ENCODE measurements at regions not wholly inside any gene's neighbourhood (a gene's known extent, or its start where the extent isn't known, plus 50 kb on each side); places are given as distances from the start of the nearest gene placed in this dataset.
A peak's percentile ranks its signal among the peaks of the same experiment; 100 is the strongest.
"Not testable (repeated sequence)": the region's sequence is repeated elsewhere in the genome, so short reads cannot be mapped to it uniquely, and the experiment has no call there.

DNA sequence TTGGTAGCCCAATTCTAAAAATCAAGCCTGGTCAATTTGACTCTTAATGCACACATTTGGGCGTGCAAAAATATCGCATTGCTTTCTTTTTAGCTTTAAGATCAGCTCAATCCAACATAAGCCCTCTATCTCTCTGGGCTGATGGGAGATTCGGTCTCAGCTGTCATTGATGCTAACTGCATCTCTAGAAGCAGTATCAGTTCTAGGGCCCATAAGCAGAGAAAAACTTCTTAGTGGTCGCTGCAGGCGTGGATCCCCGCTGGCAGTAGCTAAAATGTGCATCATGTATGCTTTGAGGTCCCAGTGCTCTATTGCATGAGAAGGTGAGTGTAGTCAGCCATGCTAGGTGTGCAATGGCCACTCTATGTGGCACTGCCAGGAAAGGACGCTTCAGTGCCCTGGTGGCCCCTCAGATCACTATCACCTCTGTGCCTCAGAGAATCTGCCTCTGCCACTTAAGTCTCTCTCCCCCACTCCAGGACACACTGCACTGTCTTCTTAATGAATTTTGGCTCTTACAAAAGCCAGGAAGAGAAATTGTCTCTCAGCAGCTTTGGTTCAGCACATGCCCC is 79.7 kb upstream of the GADD45A start:
- 97 to 100% methylated on average over 5 of the region's 7 CpGs for WGBS, 2 experiments (ENCODE audit: insufficient coverage in 2 of 2)
- Histone ChIP-seq H3K4me1 (ENCODE audit: control insufficient read depth, insufficient read depth, low read length, poor library complexity, severe bottlenecking) (peaks cover 5% of the 10 kb centered on the region), H3K4me3 (ENCODE audit: extremely low read depth, insufficient read depth, low read length, poor library complexity, severe bottlenecking) (no peak overlapping the region), H3K9me3 (ENCODE audit: control insufficient read depth, low read length) (no peaks in the 10 kb centered on the region), H3K36me3 (ENCODE audit: control insufficient read depth, insufficient read depth, low read length) (no peaks in the 10 kb centered on the region), H3K27ac (ENCODE audit: low read depth, low read length, severe bottlenecking) (peak overlapping the region; percentile 25)

DNA sequence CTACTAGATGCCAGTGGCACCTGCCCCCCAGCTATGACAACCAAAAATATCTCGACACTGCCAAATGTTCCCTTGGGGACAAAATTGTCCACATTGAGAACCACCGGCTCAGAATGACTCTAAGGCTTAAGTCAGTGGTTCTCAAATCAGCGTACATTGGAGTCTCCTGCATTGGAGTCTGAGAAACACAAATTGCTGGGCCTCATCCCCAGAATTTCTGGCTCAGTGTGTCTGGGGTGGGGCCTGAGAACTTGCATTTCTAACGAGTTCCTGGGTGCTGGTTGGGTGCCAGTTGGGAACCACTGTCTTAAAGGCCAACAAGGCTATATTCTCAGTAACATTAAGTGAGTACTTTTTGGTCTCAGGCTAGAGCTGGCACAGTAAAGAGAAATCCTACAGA is 77.7 kb upstream of the GADD45A start:
- peaks cover 10% of the 10 kb centered on the region for H3K4me1 ChIP-seq (ENCODE audit: control insufficient read depth, insufficient read depth, low read length, poor library complexity, severe bottlenecking)
- H3K9me3 ChIP-seq (ENCODE audit: control insufficient read depth, low read length), result no peaks in the 10 kb centered on the region
- no peaks in the 10 kb centered on the region for H3K36me3 ChIP-seq (ENCODE audit: control insufficient read depth, insufficient read depth, low read length)
- 88 to 93% methylated on average over 4 of the region's 4 CpGs for WGBS, 2 experiments (ENCODE audit: insufficient coverage in 2 of 2)
- H3K4me3 ChIP-seq (ENCODE audit: extremely low read depth, insufficient read depth, low read length, poor library complexity, severe bottlenecking), result no peak overlapping the region
- H3K27ac ChIP-seq (ENCODE audit: low read depth, low read length, severe bottlenecking), result no peak overlapping the region

DNA sequence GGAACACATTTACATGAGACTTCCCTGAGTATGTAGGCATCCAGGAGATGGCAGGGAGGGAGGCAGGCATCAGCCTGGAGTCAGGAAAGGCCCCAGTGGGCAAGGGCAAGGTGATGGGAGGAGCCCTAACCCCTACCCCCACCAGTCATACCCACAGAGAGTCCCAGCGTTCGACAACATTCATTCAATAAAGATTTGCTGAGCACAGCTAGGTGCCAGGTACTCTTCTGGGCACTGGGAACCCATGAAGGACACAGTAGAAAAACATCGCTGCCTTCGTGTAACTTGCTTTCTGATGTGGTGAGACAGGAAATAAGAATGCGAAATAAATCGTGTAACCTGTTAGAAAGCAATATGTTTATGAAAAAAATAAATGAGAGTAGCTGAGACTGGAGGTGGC is 77.3 kb upstream of the GADD45A start:
- Histone ChIP-seq H3K4me1 (ENCODE audit: control insufficient read depth, insufficient read depth, low read length, poor library complexity, severe bottlenecking) (peaks cover 12% of the 10 kb centered on the region), H3K4me3 (ENCODE audit: extremely low read depth, insufficient read depth, low read length, poor library complexity, severe bottlenecking) (no peak overlapping the region), H3K36me3 (ENCODE audit: control insufficient read depth, insufficient read depth, low read length) (no peaks in the 10 kb centered on the region), H3K9me3 (ENCODE audit: control insufficient read depth, low read length) (no peaks in the 10 kb centered on the region), H3K27ac (ENCODE audit: low read depth, low read length, severe bottlenecking) (no peak overlapping the region)
- WGBS, 2 experiments (ENCODE audit: insufficient coverage in 2 of 2), result 92 to 94% methylated on average over 6 of the region's 6 CpGs

DNA sequence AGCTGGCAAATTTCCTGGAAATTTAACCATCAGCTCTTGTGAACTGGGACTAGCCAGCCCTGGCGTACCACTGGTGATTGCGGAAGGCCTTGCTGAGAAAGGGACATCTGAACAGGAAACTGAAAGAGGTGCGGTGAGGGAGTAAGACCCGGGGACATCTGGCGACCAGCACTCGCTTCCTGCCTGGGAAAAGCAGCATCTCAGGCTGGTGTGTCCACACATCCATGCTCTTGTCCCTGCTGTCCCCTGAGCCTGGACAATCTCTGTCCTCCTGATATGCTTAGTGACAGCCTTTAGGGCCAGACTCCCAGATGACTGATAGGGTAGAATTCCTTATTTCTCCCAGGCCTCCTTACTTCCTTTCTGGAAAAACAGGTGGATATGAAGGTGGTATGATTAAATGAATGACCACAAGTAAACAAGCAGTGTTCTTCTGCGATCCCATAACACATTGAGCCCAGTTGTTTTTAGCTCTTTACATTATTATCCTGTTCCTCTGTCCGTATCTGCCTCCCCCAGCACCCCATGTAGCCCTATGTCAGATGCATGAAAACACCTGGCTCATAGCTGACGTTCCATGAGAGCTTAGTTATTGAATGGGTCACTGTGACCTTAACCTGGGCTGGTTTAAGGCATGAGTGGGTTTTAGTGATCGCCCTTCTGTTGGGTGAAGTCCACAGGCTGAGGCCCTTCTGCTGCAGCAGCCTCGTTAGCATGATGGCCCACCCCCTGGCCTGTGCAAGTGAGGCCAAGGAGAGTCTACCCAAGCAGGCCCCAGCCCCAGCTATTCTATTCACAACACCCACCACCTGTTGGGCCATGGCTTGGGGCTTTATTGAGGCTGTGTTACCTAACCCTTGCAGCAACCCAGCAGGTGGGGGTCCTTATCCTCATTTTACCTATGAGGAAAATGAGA is 76.1 kb upstream of the GADD45A start:
- Histone ChIP-seq H3K4me3 (ENCODE audit: extremely low read depth, insufficient read depth, low read length, poor library complexity, severe bottlenecking) (no peak overlapping the region), H3K36me3 (ENCODE audit: control insufficient read depth, insufficient read depth, low read length) (no peaks in the 10 kb centered on the region), H3K9me3 (ENCODE audit: control insufficient read depth, low read length) (no peaks in the 10 kb centered on the region), H3K4me1 (ENCODE audit: control insufficient read depth, insufficient read depth, low read length, poor library complexity, severe bottlenecking) (peaks cover 15% of the 10 kb centered on the region), H3K27ac (ENCODE audit: low read depth, low read length, severe bottlenecking) (no peak overlapping the region)
- WGBS, 2 experiments (ENCODE audit: insufficient coverage in 2 of 2), result 95 to 96% methylated on average over 8 to 9 of the region's 11 CpGs

DNA sequence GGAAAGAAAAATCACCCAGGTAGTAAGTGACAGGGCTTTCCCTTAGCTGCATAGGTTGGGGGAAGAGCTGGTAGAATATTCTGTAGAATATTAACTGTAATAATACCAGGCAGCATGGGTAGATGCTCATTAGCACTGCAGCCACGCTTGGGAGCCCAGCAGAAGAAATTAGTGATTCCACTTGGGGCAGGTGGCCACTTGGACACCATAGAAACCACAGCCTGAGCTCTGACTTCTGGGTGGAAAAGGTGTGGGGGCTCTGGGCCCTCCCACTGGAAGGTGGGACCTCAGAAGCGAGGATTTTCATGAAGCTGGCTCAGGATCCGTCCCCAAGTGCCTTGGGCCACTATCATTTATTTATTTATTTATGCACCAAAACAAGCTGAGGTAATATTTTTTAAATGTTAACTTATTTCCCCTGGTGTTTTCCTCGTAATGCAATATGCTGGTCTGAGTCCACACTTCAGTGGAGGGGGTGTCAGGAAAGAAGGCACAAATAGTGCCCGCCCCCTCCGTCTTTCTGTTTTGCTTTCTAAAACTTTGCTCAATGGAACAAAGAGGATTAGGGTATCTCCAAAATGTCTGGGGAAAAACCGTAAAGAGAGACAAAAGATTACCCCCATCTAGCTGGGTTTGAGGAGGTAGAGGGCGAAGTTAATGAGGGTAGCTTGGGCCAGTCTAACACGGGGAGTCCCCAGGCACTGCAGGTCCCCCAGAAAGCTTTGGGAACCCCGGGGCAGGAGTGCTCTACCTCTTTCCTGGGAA is 75.2 kb upstream of the GADD45A start:
- Histone ChIP-seq H3K4me1 (ENCODE audit: control insufficient read depth, insufficient read depth, low read length, poor library complexity, severe bottlenecking) (peaks cover 15% of the 10 kb centered on the region), H3K27ac (ENCODE audit: low read depth, low read length, severe bottlenecking) (no peak overlapping the region), H3K9me3 (ENCODE audit: control insufficient read depth, low read length) (no peaks in the 10 kb centered on the region), H3K4me3 (ENCODE audit: extremely low read depth, insufficient read depth, low read length, poor library complexity, severe bottlenecking) (no peak overlapping the region), H3K36me3 (ENCODE audit: control insufficient read depth, insufficient read depth, low read length) (no peaks in the 10 kb centered on the region)
- WGBS, 2 experiments (ENCODE audit: insufficient coverage in 2 of 2), result 91 to 93% methylated on average over 7 of the region's 10 CpGs

DNA sequence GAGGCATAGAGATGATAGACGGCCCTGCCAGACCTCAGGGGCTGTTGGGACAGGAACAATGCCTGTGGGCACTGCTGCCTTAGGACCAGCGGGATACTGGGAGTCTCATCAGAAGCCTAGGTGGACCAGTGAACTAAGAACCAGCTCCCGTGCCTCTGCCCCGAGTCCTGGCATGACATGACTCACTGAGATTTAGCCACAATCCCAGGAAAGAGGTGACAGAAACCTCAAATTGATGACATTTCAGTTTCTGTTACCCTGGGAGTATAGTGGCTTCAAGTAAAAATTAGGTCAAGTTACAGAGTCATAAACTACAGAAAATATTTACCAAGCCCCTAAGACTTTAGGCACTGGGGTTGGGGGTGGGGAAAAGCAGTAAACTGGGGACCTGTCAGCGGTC is 74.6 kb upstream of the GADD45A start:
- Histone ChIP-seq H3K4me3 (ENCODE audit: extremely low read depth, insufficient read depth, low read length, poor library complexity, severe bottlenecking) (no peak overlapping the region), H3K36me3 (ENCODE audit: control insufficient read depth, insufficient read depth, low read length) (no peaks in the 10 kb centered on the region), H3K9me3 (ENCODE audit: control insufficient read depth, low read length) (no peaks in the 10 kb centered on the region), H3K27ac (ENCODE audit: low read depth, low read length, severe bottlenecking) (no peak overlapping the region), H3K4me1 (ENCODE audit: control insufficient read depth, insufficient read depth, low read length, poor library complexity, severe bottlenecking) (peaks cover 13% of the 10 kb centered on the region)
- 91% methylated on average over 5 of the region's 5 CpGs for WGBS, 2 experiments (ENCODE audit: insufficient coverage in 2 of 2)

DNA sequence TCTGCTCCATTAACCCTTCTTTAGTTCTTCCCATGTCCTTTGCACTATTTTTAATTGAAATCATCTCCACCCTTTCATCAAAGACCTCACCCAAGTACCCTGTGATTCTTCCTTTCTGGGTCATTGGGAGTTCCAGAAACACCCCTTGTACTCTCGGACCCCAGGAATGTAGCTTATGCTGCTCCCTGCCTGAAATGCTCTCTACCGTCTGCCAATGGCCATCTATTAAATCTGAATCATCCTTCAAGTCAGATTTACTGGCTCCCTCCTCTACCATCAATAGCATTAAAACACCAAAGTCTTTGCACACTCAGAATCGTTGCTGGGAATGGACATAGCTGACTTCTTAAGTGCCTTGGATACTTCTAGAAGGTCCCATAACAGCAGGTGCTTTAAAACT is 73.2 kb upstream of the GADD45A start:
- H3K27ac ChIP-seq (ENCODE audit: low read depth, low read length, severe bottlenecking), result no peak overlapping the region

DNA sequence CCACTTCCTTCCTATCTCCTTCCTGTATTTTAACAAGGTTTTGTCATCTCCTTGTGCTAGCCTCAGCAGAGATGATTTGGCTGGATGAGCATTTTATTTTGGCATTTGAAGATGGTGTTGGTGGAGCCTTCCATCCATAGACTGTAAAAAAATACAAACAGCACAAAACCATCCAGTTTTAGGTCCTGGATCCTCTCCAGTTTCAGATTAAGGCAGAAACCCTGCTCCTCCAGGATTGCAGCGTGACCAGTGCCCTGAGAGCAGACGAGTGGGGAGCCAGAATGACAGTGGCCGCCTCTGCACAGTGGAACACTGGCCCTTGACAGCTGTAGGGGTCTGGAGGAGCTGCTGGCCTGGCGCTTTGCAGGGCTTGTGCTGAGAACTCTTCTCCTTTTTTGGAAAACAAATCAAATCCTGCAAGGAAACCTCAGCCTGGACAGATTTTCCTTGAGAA is 72.2 kb upstream of the GADD45A start:
- Histone ChIP-seq H3K9me3 (ENCODE audit: control insufficient read depth, low read length) (no peaks in the 10 kb centered on the region), H3K36me3 (ENCODE audit: control insufficient read depth, insufficient read depth, low read length) (no peaks in the 10 kb centered on the region), H3K4me3 (ENCODE audit: extremely low read depth, insufficient read depth, low read length, poor library complexity, severe bottlenecking) (no peak overlapping the region), H3K27ac (ENCODE audit: low read depth, low read length, severe bottlenecking) (peak overlapping the region; percentile 23), H3K4me1 (ENCODE audit: control insufficient read depth, insufficient read depth, low read length, poor library complexity, severe bottlenecking) (peaks cover 10% of the 10 kb centered on the region)
- 80 to 87% methylated on average over 4 of the region's 4 CpGs for WGBS, 2 experiments (ENCODE audit: insufficient coverage in 2 of 2)

More for the DNA sequence above, 73.2 kb upstream of the GADD45A start:
- H3K9me3 ChIP-seq (ENCODE audit: control insufficient read depth, low read length), result no peaks in the 10 kb centered on the region
- peaks cover 10% of the 10 kb centered on the region for H3K4me1 ChIP-seq (ENCODE audit: control insufficient read depth, insufficient read depth, low read length, poor library complexity, severe bottlenecking)
- H3K4me3 ChIP-seq (ENCODE audit: extremely low read depth, insufficient read depth, low read length, poor library complexity, severe bottlenecking), result no peak overlapping the region
- no peaks in the 10 kb centered on the region for H3K36me3 ChIP-seq (ENCODE audit: control insufficient read depth, insufficient read depth, low read length)
- 92 to 93% methylated on average over 2 of the region's 3 CpGs for WGBS, 2 experiments (ENCODE audit: insufficient coverage in 2 of 2)

DNA sequence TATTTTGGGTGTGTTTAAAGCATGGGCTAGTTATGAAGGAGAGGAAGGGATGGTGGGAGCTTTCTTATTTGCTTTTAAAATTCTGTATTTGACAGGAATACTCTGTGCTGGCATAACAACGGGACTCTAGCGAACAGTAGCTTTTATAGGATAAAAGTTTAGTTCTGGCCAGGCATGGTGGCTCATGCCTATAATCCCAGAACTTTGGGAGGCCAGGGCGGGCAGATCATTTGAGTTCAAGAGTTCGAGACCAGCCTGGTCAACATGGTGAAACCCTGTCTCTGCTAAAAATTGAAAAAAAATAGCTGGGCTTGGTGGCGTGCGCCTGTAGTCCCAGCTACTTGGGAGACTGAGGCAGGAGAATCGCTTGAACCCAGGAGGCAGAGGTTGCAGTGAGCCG is 71.5 kb upstream of the GADD45A start:
- H3K9me3 ChIP-seq (ENCODE audit: control insufficient read depth, low read length); H3K36me3 ChIP-seq (ENCODE audit: control insufficient read depth, insufficient read depth, low read length); H3K4me3 ChIP-seq (ENCODE audit: extremely low read depth, insufficient read depth, low read length, poor library complexity, severe bottlenecking); H3K4me1 ChIP-seq (ENCODE audit: control insufficient read depth, insufficient read depth, low read length, poor library complexity, severe bottlenecking): not testable (repeated sequence)
- H3K27ac ChIP-seq (ENCODE audit: low read depth, low read length, severe bottlenecking), result peak overlapping the region; percentile 23
- WGBS, 2 experiments (ENCODE audit: insufficient coverage in 2 of 2), result 89 to 100% methylated on average over 7 of the region's 8 CpGs

DNA sequence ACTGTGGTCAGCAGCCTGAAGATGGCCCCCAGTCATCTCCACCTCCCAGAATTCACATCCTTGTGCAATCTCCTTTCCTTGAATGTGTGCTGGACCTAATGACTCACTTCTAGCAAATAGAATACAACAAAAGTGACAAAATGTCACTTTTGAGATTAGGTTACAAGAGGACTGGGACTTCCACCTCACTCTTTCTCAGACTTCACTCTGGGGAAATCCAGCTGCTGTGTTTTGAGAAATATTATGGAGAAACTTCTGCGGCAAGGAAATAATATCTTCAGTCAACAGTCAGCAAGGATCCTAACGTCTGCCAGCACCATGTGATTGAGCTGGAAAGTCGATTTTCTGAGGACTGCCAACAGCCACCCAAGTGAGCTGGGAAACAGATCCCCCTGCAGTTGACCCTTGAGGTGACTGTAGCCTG is 70.5 kb upstream of the GADD45A start:
- Histone ChIP-seq H3K4me3 (ENCODE audit: extremely low read depth, insufficient read depth, low read length, poor library complexity, severe bottlenecking) (no peak overlapping the region), H3K9me3 (ENCODE audit: control insufficient read depth, low read length) (no peaks in the 10 kb centered on the region), H3K27ac (ENCODE audit: low read depth, low read length, severe bottlenecking) (no peak overlapping the region), H3K36me3 (ENCODE audit: control insufficient read depth, insufficient read depth, low read length) (no peaks in the 10 kb centered on the region), H3K4me1 (ENCODE audit: control insufficient read depth, insufficient read depth, low read length, poor library complexity, severe bottlenecking) (peaks cover 10% of the 10 kb centered on the region)
- 86 to 88% methylated on average over 3 of the region's 3 CpGs for WGBS, 2 experiments (ENCODE audit: insufficient coverage in 2 of 2)
